Vagina (tissue), 2 donors: ENCODE measurements at regions not wholly inside any gene's neighbourhood (a gene's known extent, or its start where the extent isn't known, plus 50 kb on each side); places are given as distances from the start of the nearest gene placed in this dataset.

Experiments
- DNase-seq, 2 donors: peaks; one replicate each; pipeline ENCODE4 v3.0.0-alpha.2; 2017; ENCODE audit errors: extremely low spot score in 2 of 2
- H3K27ac ChIP-seq: fragments of 200-600 bp; sonication (generic); one replicate; pipeline ENCODE4 v1.5.1; 2019
- H3K27me3 ChIP-seq: fragments of 200-600 bp; sonication (generic); one replicate; pipeline ENCODE4 v1.5.1; 2019
- H3K36me3 ChIP-seq, 2 donors: fragments of 200-600 bp; sonication (generic); one replicate each; pipeline ENCODE4 v1.5.1; 2017 to 2019
- H3K4me1 ChIP-seq: fragments of 200-600 bp; sonication (generic); one replicate; pipeline ENCODE4 v1.5.1; 2019
- H3K4me3 ChIP-seq, 2 donors: fragments of 200-600 bp; sonication (generic); 1 replicate in 1 of 2; 2 replicates in 1 of 2; pipeline ENCODE4 v1.5.1; 2016 to 2019
- H3K9me3 ChIP-seq: fragments of 200-600 bp; sonication (generic); one replicate; pipeline ENCODE4 v1.5.1; 2019
- CTCF ChIP-seq, 3 experiments: fragments of 450-650 bp in 2 of 3; fragments of 200-600 bp in 1 of 3; sonication (generic) in 1 of 3; IDR thresholded peaks; one replicate each; pipeline ENCODE4 v1.5.1; 2017 to 2019; ENCODE audit warnings: antibody characterized with exemption in 3 of 3, mild to moderate bottlenecking in 2 of 3, moderate library complexity in 2 of 3
- POLR2A ChIP-seq, 2 donors: fragments of 450-650 bp; IDR thresholded peaks; one replicate each; pipeline ENCODE4 v1.6.1; 2017; ENCODE audit warnings: antibody characterized with exemption in 2 of 2, mild to moderate bottlenecking in 2 of 2, moderate library complexity in 2 of 2
- POLR2AphosphoS5 ChIP-seq, 2 donors: sonication (generic); formaldehyde crosslinking; IDR thresholded peaks; one replicate each; pipeline ENCODE4 v1.9.0; 2017; ENCODE audit warnings: antibody characterized with exemption in 2 of 2, mild to moderate bottlenecking in 2 of 2, low read depth in 1 of 2; ENCODE audit not compliant: insufficient read depth in 1 of 2
- intact Hi-C: fragments of 100-400 bp; cut with DNase I; formaldehyde crosslinking; loops from one replicate; pipeline ENCODE4 v1.15.1; 2023

GRCh38 chr3:22729212-22729611 lies 473.9 kb upstream of the UBE2E2 start:
- H3K4me3 ChIP-seq: no peak overlapping the region
- H3K4me1 ChIP-seq: no peaks in the 10 kb centered on the region
- no peaks in the 10 kb centered on the region for H3K36me3 ChIP-seq
- no peak for DNase-seq
- H3K27ac ChIP-seq: no peak overlapping the region
- no peaks in the 10 kb centered on the region for H3K9me3 ChIP-seq
- no peaks in the 10 kb centered on the region for H3K27me3 ChIP-seq
- TF ChIP-seq POLR2A (IDR thresholded peaks at IDR 0.05): no peak
- no peak for TF ChIP-seq POLR2AphosphoS5 (IDR thresholded peaks at IDR 0.05; ENCODE audit: insufficient read depth in 1 of 2, low read depth in 1 of 2)
- no peak for TF ChIP-seq CTCF (IDR thresholded peaks at IDR 0.05)
- intact Hi-C loops: no loop called here

- intact Hi-C loops: no loop called here
- no peak for DNase-seq
These were observed 473.1 kb upstream of the UBE2E2 start for GRCh38 chr3:22729981-22730380.

GRCh38 chr3:22730701-22731100 lies 472.4 kb upstream of the UBE2E2 start:
- H3K4me3 ChIP-seq: no peak overlapping the region
- no peak overlapping the region for H3K27ac ChIP-seq
- H3K4me1 ChIP-seq: no peaks in the 10 kb centered on the region
- intact Hi-C loops: no loop called here
- H3K36me3 ChIP-seq: no peaks in the 10 kb centered on the region
- no peaks in the 10 kb centered on the region for H3K9me3 ChIP-seq
- TF ChIP-seq POLR2A (IDR thresholded peaks at IDR 0.05): no peak
- TF ChIP-seq CTCF (IDR thresholded peaks at IDR 0.05): no peak
- no peak for TF ChIP-seq POLR2AphosphoS5 (IDR thresholded peaks at IDR 0.05; ENCODE audit: insufficient read depth in 1 of 2, low read depth in 1 of 2)
- no peak for DNase-seq
- no peaks in the 10 kb centered on the region for H3K27me3 ChIP-seq

More at GRCh38 chr3:22729981-22730380, 473.1 kb upstream of the UBE2E2 start:
- H3K27ac ChIP-seq: no peak overlapping the region
- no peaks in the 10 kb centered on the region for H3K36me3 ChIP-seq
- no peak overlapping the region for H3K4me3 ChIP-seq
- TF ChIP-seq POLR2A (IDR thresholded peaks at IDR 0.05) (no peak), POLR2AphosphoS5 (IDR thresholded peaks at IDR 0.05; ENCODE audit: insufficient read depth in 1 of 2, low read depth in 1 of 2) (no peak), CTCF (IDR thresholded peaks at IDR 0.05) (no peak)
- no peaks in the 10 kb centered on the region for H3K27me3 ChIP-seq
- no peaks in the 10 kb centered on the region for H3K9me3 ChIP-seq
- H3K4me1 ChIP-seq: no peaks in the 10 kb centered on the region

GRCh38 chr3:22731901-22732300 lies 471.2 kb upstream of the UBE2E2 start:
- Histone ChIP-seq H3K4me1 (no peaks in the 10 kb centered on the region), H3K36me3 (no peaks in the 10 kb centered on the region), H3K9me3 (no peaks in the 10 kb centered on the region), H3K4me3 (no peak overlapping the region), H3K27ac (no peak overlapping the region), H3K27me3 (no peaks in the 10 kb centered on the region)
- intact Hi-C loops: no loop called here
- no peak for TF ChIP-seq CTCF (IDR thresholded peaks at IDR 0.05)
- no peak for TF ChIP-seq POLR2AphosphoS5 (IDR thresholded peaks at IDR 0.05; ENCODE audit: insufficient read depth in 1 of 2, low read depth in 1 of 2)
- no peak for TF ChIP-seq POLR2A (IDR thresholded peaks at IDR 0.05)
- no peak for DNase-seq

- Histone ChIP-seq H3K9me3 (no peaks in the 10 kb centered on the region), H3K27ac (no peak overlapping the region), H3K27me3 (no peaks in the 10 kb centered on the region), H3K4me1 (no peaks in the 10 kb centered on the region), H3K36me3 (no peaks in the 10 kb centered on the region), H3K4me3 (no peak overlapping the region)
- no peak for DNase-seq
- intact Hi-C loops: no loop called here
- TF ChIP-seq CTCF (IDR thresholded peaks at IDR 0.05) (no peak), POLR2A (IDR thresholded peaks at IDR 0.05) (no peak), POLR2AphosphoS5 (IDR thresholded peaks at IDR 0.05; ENCODE audit: insufficient read depth in 1 of 2, low read depth in 1 of 2) (no peak)
These were observed 470.5 kb upstream of the UBE2E2 start for GRCh38 chr3:22732641-22733040.
